ENCODE measurements at regions not wholly inside any gene's neighbourhood (a gene's known extent, or its start where the extent isn't known, plus 50 kb on each side); places are given as distances from the start of the nearest gene placed in this dataset.
"Not testable (repeated sequence)": the region's sequence is repeated elsewhere in the genome, so short reads cannot be mapped to it uniquely, and the experiment has no call there.

DNA sequence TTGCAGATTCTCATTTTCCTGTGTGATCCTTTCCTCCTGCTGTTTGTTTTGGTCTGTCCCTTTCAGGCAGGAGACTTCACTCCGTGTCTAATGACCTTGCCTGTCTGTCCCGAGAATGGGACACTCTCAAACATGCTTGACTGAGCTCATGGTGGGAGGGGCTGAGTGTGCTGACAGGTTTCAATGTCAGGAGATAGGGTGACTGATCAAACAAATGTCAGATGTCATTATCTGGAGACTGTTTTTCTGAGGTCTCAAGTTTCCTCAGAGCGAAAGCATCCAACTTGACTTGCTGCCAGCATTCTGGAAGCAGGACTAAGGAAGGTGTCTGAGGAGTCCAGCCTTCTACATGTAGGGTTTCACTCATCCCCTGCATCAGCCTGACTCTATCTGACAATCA, 228.8 kb upstream of the KIAA1217 start:
- H2AFZ ChIP-seq (ENCODE audit: low read depth, low read length), result no peak overlapping the region
- no peaks in the 10 kb centered on the region for H3K79me2 ChIP-seq (replicated peaks; ENCODE audit: insufficient read depth, low read length)
- H3K9me3 ChIP-seq (ENCODE audit: low read length), result no peaks in the 10 kb centered on the region
- no peaks in the 10 kb centered on the region for H4K20me1 ChIP-seq (ENCODE audit: insufficient read depth)
- H3K27me3 ChIP-seq (ENCODE audit: insufficient read depth, low read depth, low read length), result no peaks in the 10 kb centered on the region
- no peak overlapping the region for H3K4me3 ChIP-seq (ENCODE audit: low read length)
- H3K9ac ChIP-seq (ENCODE audit: low read length), result no peak overlapping the region
- H3K4me2 ChIP-seq (ENCODE audit: low read length), result no peak overlapping the region
- no peaks in the 10 kb centered on the region for H3K36me3 ChIP-seq (ENCODE audit: insufficient read depth, low read length)
- no peak overlapping the region for H3K27ac ChIP-seq (ENCODE audit: low read length)
- H3F3A ChIP-seq (ENCODE audit: insufficient read depth, low read length, poor library complexity, severe bottlenecking), result no peaks in the 10 kb centered on the region
- TF ChIP-seq EP300 (conservative IDR thresholded peaks at IDR 0.05; ENCODE audit: poor library complexity, severe bottlenecking), result no peak
- no peak for TF ChIP-seq RAD21 (conservative IDR thresholded peaks at IDR 0.05)
- TF ChIP-seq MXI1 (conservative IDR thresholded peaks at IDR 0.05; ENCODE audit: poor library complexity, severe bottlenecking), result no peak
- no peak for TF ChIP-seq TAF1 (IDR thresholded peaks at IDR 0.05; ENCODE audit: low read depth)
- no peak for TF ChIP-seq CTCF (IDR thresholded peaks at IDR 0.05; ENCODE audit: poor library complexity, severe bottlenecking)
- no peak for TF ChIP-seq SMC3 (conservative IDR thresholded peaks at IDR 0.05; ENCODE audit: poor library complexity)
- TF ChIP-seq EZH2 (IDR thresholded peaks at IDR 0.05; ENCODE audit: borderline replicate concordance, insufficient read depth, low read length, poor library complexity, severe bottlenecking), result no peak
- TF ChIP-seq REST (IDR thresholded peaks at IDR 0.05; ENCODE audit: borderline replicate concordance), result no peak
- TF ChIP-seq POLR2AphosphoS5 (IDR thresholded peaks at IDR 0.05), result no peak
- H3K9me2 ChIP-seq (ENCODE audit: insufficient read depth, low read length), result no peaks in the 10 kb centered on the region

- no peak overlapping the region for H3K9ac ChIP-seq (ENCODE audit: low read length)
- no peaks in the 10 kb centered on the region for H3F3A ChIP-seq (ENCODE audit: insufficient read depth, low read length, poor library complexity, severe bottlenecking)
- H3K9me2 ChIP-seq (ENCODE audit: insufficient read depth, low read length), result no peaks in the 10 kb centered on the region
- H3K36me3 ChIP-seq (ENCODE audit: insufficient read depth, low read length), result no peaks in the 10 kb centered on the region
- no peak overlapping the region for H3K27ac ChIP-seq (ENCODE audit: low read length)
- H4K20me1 ChIP-seq (ENCODE audit: insufficient read depth), result no peaks in the 10 kb centered on the region
- H2AFZ ChIP-seq (ENCODE audit: low read depth, low read length), result no peak overlapping the region
- H3K4me3 ChIP-seq (ENCODE audit: low read length), result no peak overlapping the region
- no peaks in the 10 kb centered on the region for H3K27me3 ChIP-seq (ENCODE audit: insufficient read depth, low read depth, low read length)
- TF ChIP-seq MXI1 (conservative IDR thresholded peaks at IDR 0.05; ENCODE audit: poor library complexity, severe bottlenecking) (no peak), REST (IDR thresholded peaks at IDR 0.05; ENCODE audit: borderline replicate concordance) (no peak), TAF1 (IDR thresholded peaks at IDR 0.05; ENCODE audit: low read depth) (no peak), CTCF (IDR thresholded peaks at IDR 0.05; ENCODE audit: poor library complexity, severe bottlenecking) (no peak), EZH2 (IDR thresholded peaks at IDR 0.05; ENCODE audit: borderline replicate concordance, insufficient read depth, low read length, poor library complexity, severe bottlenecking) (no peak), EP300 (conservative IDR thresholded peaks at IDR 0.05; ENCODE audit: poor library complexity, severe bottlenecking) (no peak), SMC3 (conservative IDR thresholded peaks at IDR 0.05; ENCODE audit: poor library complexity) (no peak), RAD21 (conservative IDR thresholded peaks at IDR 0.05) (no peak), POLR2AphosphoS5 (IDR thresholded peaks at IDR 0.05) (no peak)
- H3K79me2 ChIP-seq (replicated peaks; ENCODE audit: insufficient read depth, low read length), result no peaks in the 10 kb centered on the region
- no peaks in the 10 kb centered on the region for H3K9me3 ChIP-seq (ENCODE audit: low read length)
- no peak overlapping the region for H3K4me2 ChIP-seq (ENCODE audit: low read length)
These were observed 227.2 kb upstream of the KIAA1217 start for GRCh38 chr10:23981520-23982309.

DNA sequence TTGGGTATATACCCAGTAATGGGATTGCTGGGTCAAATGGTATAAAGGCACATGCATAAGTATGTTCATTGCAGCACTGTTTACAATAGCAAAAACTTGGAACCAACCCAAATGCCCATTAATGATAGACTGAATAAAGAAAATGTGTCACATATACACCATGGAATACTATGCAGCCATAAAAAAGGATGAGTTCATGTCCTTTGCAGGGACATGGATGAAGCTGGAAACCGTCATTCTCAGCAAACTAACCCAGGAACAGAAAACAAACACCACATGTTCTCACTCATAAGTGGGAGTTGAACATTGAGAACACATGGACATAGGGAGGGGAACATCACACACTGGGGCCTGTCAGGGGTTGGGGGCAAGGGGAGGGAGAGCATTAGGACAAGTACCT, 224.5 kb upstream of the KIAA1217 start:
- H3K27ac ChIP-seq (ENCODE audit: low read length); H4K20me1 ChIP-seq (ENCODE audit: insufficient read depth); H3K4me3 ChIP-seq (ENCODE audit: low read length); H3F3A ChIP-seq (ENCODE audit: insufficient read depth, low read length, poor library complexity, severe bottlenecking); H2AFZ ChIP-seq (ENCODE audit: low read depth, low read length); H3K9ac ChIP-seq (ENCODE audit: low read length); H3K36me3 ChIP-seq (ENCODE audit: insufficient read depth, low read length); H3K9me2 ChIP-seq (ENCODE audit: insufficient read depth, low read length); H3K9me3 ChIP-seq (ENCODE audit: low read length); H3K4me2 ChIP-seq (ENCODE audit: low read length); H3K27me3 ChIP-seq (ENCODE audit: insufficient read depth, low read depth, low read length); H3K79me2 ChIP-seq (replicated peaks; ENCODE audit: insufficient read depth, low read length): not testable (repeated sequence)

Measured in neural cell (in vitro differentiated cells).